ENCODE measurements at regions not wholly inside any gene's neighbourhood (a gene's known extent, or its start where the extent isn't known, plus 50 kb on each side); places are given as distances from the start of the nearest gene placed in this dataset.

GRCh38 chr5:118441034-118441433 is 547.3 kb downstream of the DTWD2 start:
- no peaks in the 10 kb centered on the region for H3K79me2 ChIP-seq (ENCODE audit: insufficient read depth, low read depth, low read length)
- no peak overlapping the region for H2AFZ ChIP-seq (ENCODE audit: low read length)
- H3K4me2 ChIP-seq (ENCODE audit: low read length), result no peak overlapping the region
- no peaks in the 10 kb centered on the region for H3K9me2 ChIP-seq (ENCODE audit: insufficient read depth, low read length)
- BruUV-seq (replicated peaks), result no TSS peak
- intact Hi-C loops (cut with micrococcal nuclease; ENCODE audit: unreplicated experiment), result no loop called here
- DNase-seq (ENCODE audit: low spot score), result no peak
- H3K4me3 ChIP-seq (ENCODE audit: low read depth, low read length, poor library complexity, severe bottlenecking), result no peak overlapping the region
- no peaks in the 10 kb centered on the region for H3K36me3 ChIP-seq (ENCODE audit: insufficient read depth, low read length)
- H3K9me3 ChIP-seq (ENCODE audit: low read length), result no peaks in the 10 kb centered on the region
- no peaks in the 10 kb centered on the region for H4K20me1 ChIP-seq (ENCODE audit: insufficient read depth, low read length)
- TF ChIP-seq EZH2phosphoT487 (IDR thresholded peaks at IDR 0.05; ENCODE audit: borderline replicate concordance, low read depth, low read length), result no peak
- no peak for TF ChIP-seq CTCF (conservative IDR thresholded peaks at IDR 0.05; ENCODE audit: low read length)
- no peak overlapping the region for H3K27ac ChIP-seq (ENCODE audit: low read depth, low read length, poor library complexity, severe bottlenecking)
- CTCF ChIA-PET (ENCODE audit: unreplicated experiment), result no interaction called here
- peaks cover 5% of the 10 kb centered on the region for H3K4me1 ChIP-seq (ENCODE audit: insufficient read depth, low read length, poor library complexity, severe bottlenecking)
- POLR2A ChIA-PET, result no interaction called here

- POLR2A ChIA-PET, result no interaction called here
- TF ChIP-seq CTCF (conservative IDR thresholded peaks at IDR 0.05; ENCODE audit: low read length) (no peak), EZH2phosphoT487 (IDR thresholded peaks at IDR 0.05; ENCODE audit: borderline replicate concordance, low read depth, low read length) (no peak)
- Histone ChIP-seq H3K4me2 (ENCODE audit: low read length) (no peak overlapping the region), H3K9me2 (ENCODE audit: insufficient read depth, low read length) (no peaks in the 10 kb centered on the region), H3K4me1 (ENCODE audit: insufficient read depth, low read length, poor library complexity, severe bottlenecking) (no peaks in the 10 kb centered on the region), H4K20me1 (ENCODE audit: insufficient read depth, low read length) (no peaks in the 10 kb centered on the region), H3K36me3 (ENCODE audit: insufficient read depth, low read length) (no peaks in the 10 kb centered on the region), H3K4me3 (ENCODE audit: low read depth, low read length, poor library complexity, severe bottlenecking) (no peak overlapping the region), H3K79me2 (ENCODE audit: insufficient read depth, low read depth, low read length) (no peaks in the 10 kb centered on the region), H2AFZ (ENCODE audit: low read length) (no peak overlapping the region), H3K27ac (ENCODE audit: low read depth, low read length, poor library complexity, severe bottlenecking) (no peak overlapping the region), H3K9me3 (ENCODE audit: low read length) (no peaks in the 10 kb centered on the region)
- DNase-seq (ENCODE audit: low spot score), result no peak
- no TSS peak for BruUV-seq (replicated peaks)
- CTCF ChIA-PET (ENCODE audit: unreplicated experiment), result no interaction called here
- intact Hi-C loops (cut with micrococcal nuclease; ENCODE audit: unreplicated experiment), result no loop called here
These were observed 547.9 kb downstream of the DTWD2 start for GRCh38 chr5:118440496-118440895.

- Histone ChIP-seq H4K20me1 (ENCODE audit: insufficient read depth, low read length) (no peaks in the 10 kb centered on the region), H3K79me2 (ENCODE audit: insufficient read depth, low read depth, low read length) (no peaks in the 10 kb centered on the region), H3K4me3 (ENCODE audit: low read depth, low read length, poor library complexity, severe bottlenecking) (no peak overlapping the region), H2AFZ (ENCODE audit: low read length) (no peak overlapping the region), H3K4me1 (ENCODE audit: insufficient read depth, low read length, poor library complexity, severe bottlenecking) (no peaks in the 10 kb centered on the region), H3K9me2 (ENCODE audit: insufficient read depth, low read length) (no peaks in the 10 kb centered on the region), H3K36me3 (ENCODE audit: insufficient read depth, low read length) (no peaks in the 10 kb centered on the region), H3K9me3 (ENCODE audit: low read length) (no peaks in the 10 kb centered on the region), H3K27ac (ENCODE audit: low read depth, low read length, poor library complexity, severe bottlenecking) (no peak overlapping the region), H3K4me2 (ENCODE audit: low read length) (no peak overlapping the region)
- TF ChIP-seq CTCF (conservative IDR thresholded peaks at IDR 0.05; ENCODE audit: low read length) (no peak), EZH2phosphoT487 (IDR thresholded peaks at IDR 0.05; ENCODE audit: borderline replicate concordance, low read depth, low read length) (no peak)
- no TSS peak for BruUV-seq (replicated peaks)
- CTCF ChIA-PET (ENCODE audit: unreplicated experiment), result no interaction called here
- POLR2A ChIA-PET, result no interaction called here
- DNase-seq (ENCODE audit: low spot score), result no peak
- intact Hi-C loops (cut with micrococcal nuclease; ENCODE audit: unreplicated experiment), result no loop called here
These were observed 548.5 kb downstream of the DTWD2 start for GRCh38 chr5:118439831-118440230.
